ENCODE measurements at regions not wholly inside any gene's neighbourhood (a gene's known extent, or its start where the extent isn't known, plus 50 kb on each side); places are given as distances from the start of the nearest gene placed in this dataset.

- Histone ChIP-seq H3K14ac (ENCODE audit: insufficient read length) (no peak overlapping the region), H2BK5ac (ENCODE audit: low read depth, low read length) (no peak overlapping the region), H3K9ac (replicated peaks in 1 of 4; ENCODE audit: extremely low read depth in 1 of 4, low read depth in 3 of 4, low read length in 3 of 4) (no peak overlapping the region), H3K79me2 (ENCODE audit: control insufficient read depth in 1 of 2, insufficient read depth in 2 of 2, low read length in 2 of 2) (no peaks in the 10 kb centered on the region), H2BK15ac (ENCODE audit: low read length) (no peak overlapping the region), H3K27ac (ENCODE audit: low read depth, low read length) (no peak overlapping the region), H2BK20ac (ENCODE audit: low read length) (no peak overlapping the region), H3K18ac (ENCODE audit: extremely low read depth, low read length) (no peak overlapping the region), H3K4me2 (ENCODE audit: insufficient read depth in 1 of 2, low read depth in 2 of 2, low read length in 2 of 2) (no peak overlapping the region), H3K23ac (ENCODE audit: insufficient read length) (no peak overlapping the region), H4K8ac (ENCODE audit: extremely low read depth, insufficient read depth, low read length) (no peak overlapping the region), H3K56ac (replicated peaks; ENCODE audit: insufficient read length, low read depth, low read length) (no peak overlapping the region), H3K4me3 (ENCODE audit: extremely low read depth in 1 of 4, insufficient read depth in 2 of 4, low read depth in 3 of 4, low read length in 4 of 4) (no peak overlapping the region), H4K91ac (replicated peaks; ENCODE audit: insufficient read length, low read length) (no peak overlapping the region), H3K36me3 (ENCODE audit: control insufficient read depth in 2 of 4, insufficient read depth in 4 of 4, low read length in 3 of 4) (no peaks in the 10 kb centered on the region), H2AK5ac (ENCODE audit: low read depth, low read length) (no peak overlapping the region), H4K20me1 (replicated peaks in 1 of 2; ENCODE audit: control insufficient read depth in 1 of 2, insufficient read depth in 2 of 2, low read length in 2 of 2) (no peaks in the 10 kb centered on the region), H3K9me3 (ENCODE audit: insufficient read depth in 2 of 2, low read depth in 1 of 2, low read length in 1 of 2) (no peaks in the 10 kb centered on the region), H3K4me1 (replicated peaks in 1 of 4; ENCODE audit: control insufficient read depth in 3 of 4, insufficient read depth in 4 of 4, low read length in 3 of 4) (no peaks in the 10 kb centered on the region), H3K4ac (replicated peaks; ENCODE audit: insufficient read length, low read depth, low read length) (no peak overlapping the region), H2AFZ (ENCODE audit: low read length) (no peak overlapping the region), H3K79me1 (ENCODE audit: low read depth, low read length) (no peaks in the 10 kb centered on the region), H3K23me2 (ENCODE audit: low read depth, low read length) (no peaks in the 10 kb centered on the region), H2BK12ac (ENCODE audit: low read depth, low read length) (no peak overlapping the region), H3K27me3 (replicated peaks in 1 of 4; ENCODE audit: control insufficient read depth in 3 of 4, extremely low read depth in 1 of 4, insufficient read depth in 3 of 4, low read length in 3 of 4) (no peaks in the 10 kb centered on the region), H2BK120ac (replicated peaks; ENCODE audit: low read depth, low read length) (no peak overlapping the region), H4K5ac (ENCODE audit: insufficient read length, low read depth, low read length) (no peak overlapping the region)
- no peak for FAIRE-seq
- no peak for DNase-seq (ENCODE audit: low read depth in 1 of 2, low spot score in 2 of 2)
- POLR2A ChIA-PET (ENCODE audit: partially characterized antibody): interaction anchor here (0.9 kb wide), 1 partner anchor 103 kb away, joined by 3 read pairs; the partner anchor contains the start of gene FIGN
- CTCF ChIA-PET (ENCODE audit: partially characterized antibody): no interaction called here
- no peak for TF ChIP-seq SIN3A (conservative IDR thresholded peaks at IDR 0.05 in 1 of 2, IDR thresholded peaks at IDR 0.05 in 1 of 2; ENCODE audit: low read depth in 1 of 2, low read length in 2 of 2)
- TF ChIP-seq CHD2 (IDR thresholded peaks at IDR 0.05; ENCODE audit: low read length): no peak
- TF ChIP-seq POU5F1 (IDR thresholded peaks at IDR 0.05; ENCODE audit: low read depth, low read length): no peak
- no peak for TF ChIP-seq TAF1 (IDR thresholded peaks at IDR 0.05; ENCODE audit: low read depth, low read length)
- no peak for TF ChIP-seq E2F6 (IDR thresholded peaks at IDR 0.05)
- no peak for TF ChIP-seq SIRT6 (IDR thresholded peaks at IDR 0.05; ENCODE audit: low read length)
- TF ChIP-seq ASH2L (IDR thresholded peaks at IDR 0.05; ENCODE audit: low read length): no peak
- no peak for TF ChIP-seq TEAD4 (IDR thresholded peaks at IDR 0.05; ENCODE audit: low read depth, low read length)
- no peak for TF ChIP-seq SAP30 (IDR thresholded peaks at IDR 0.05; ENCODE audit: insufficient read depth, insufficient replicate concordance, low read length)
Measured at GRCh38 chr2:163838890-163839289, 103.1 kb upstream of the FIGN start.

Data from H1 (cell line).